DND-41 (cell line): ENCODE measurements at regions not wholly inside any gene's neighbourhood (a gene's known extent, or its start where the extent isn't known, plus 50 kb on each side); places are given as distances from the start of the nearest gene placed in this dataset.

Source experiments
- ATAC-seq: fragments of 200-7000 bp; cut with Tn5 transposase; 3 replicates; pipeline ENCODE4 v1.9.1; 2021; ENCODE audit warnings: low read depth; ENCODE audit not compliant: insufficient read depth
- DNase-seq: peaks from one replicate; pipeline ENCODE4 v3.0.0-alpha.2; 2020
- H2AFZ ChIP-seq: 2 replicates; pipeline ENCODE4 v1.6.0; 2012; ENCODE audit warnings: low read depth, low read length
- H3K27ac ChIP-seq: 2 replicates; pipeline ENCODE4 v1.5.1; 2012; ENCODE audit warnings: low read length, inconsistent platforms
- H3K27me3 ChIP-seq: fragments of 200-600 bp; sonication (generic); 2 replicates; pipeline ENCODE4 v1.6.0; 2012; ENCODE audit warnings: low read length, mild to moderate bottlenecking, inconsistent platforms; ENCODE audit not compliant: insufficient read depth, poor library complexity
- H3K36me3 ChIP-seq: 2 replicates; pipeline ENCODE4 v1.5.1; 2012; ENCODE audit warnings: low read length, inconsistent platforms; ENCODE audit not compliant: insufficient read depth
- H3K4me1 ChIP-seq: 2 replicates; pipeline ENCODE4 v1.5.1; 2012; ENCODE audit warnings: mild to moderate bottlenecking, low read length; ENCODE audit not compliant: insufficient read depth
- H3K4me2 ChIP-seq: 2 replicates; pipeline ENCODE4 v1.6.0; 2012; ENCODE audit warnings: mild to moderate bottlenecking, moderate library complexity, low read length, inconsistent platforms; ENCODE audit not compliant: insufficient read depth
- H3K4me3 ChIP-seq, 2 experiments: fragments of 200-600 bp in 1 of 2; shearing (Covaris generic) in 1 of 2; 2 replicates each; pipeline ENCODE4 v1.5.1; 2012 to 2016; ENCODE audit warnings: inconsistent platforms in 2 of 2, low read length in 2 of 2, mild to moderate bottlenecking in 2 of 2, low read depth in 1 of 2, moderate library complexity in 1 of 2
- H3K79me2 ChIP-seq: 2 replicates; pipeline ENCODE4 v1.6.0; 2012; ENCODE audit warnings: low read length, inconsistent platforms; ENCODE audit not compliant: insufficient read depth
- H3K9ac ChIP-seq: 2 replicates; pipeline ENCODE4 v1.6.0; 2012; ENCODE audit warnings: low read depth, mild to moderate bottlenecking, inconsistent platforms, low read length, moderate library complexity
- H3K9me3 ChIP-seq: 2 replicates; pipeline ENCODE4 v1.5.1; 2012; ENCODE audit warnings: low read length, moderate library complexity, mild to moderate bottlenecking, inconsistent platforms; ENCODE audit not compliant: insufficient read depth, severe bottlenecking
- H4K20me1 ChIP-seq: 2 replicates; pipeline ENCODE4 v1.6.0; 2012; ENCODE audit warnings: low read length; ENCODE audit not compliant: insufficient read depth
- EZH2 ChIP-seq: IDR thresholded peaks from 3 replicates; pipeline ENCODE4 v1.6.1; 2012; ENCODE audit warnings: borderline replicate concordance, low read depth, mild to moderate bottlenecking, moderate library complexity, low read length, inconsistent platforms; ENCODE audit not compliant: severe bottlenecking
- TF ChIP-seq, protein P1 (sequence below): IDR thresholded peaks from 2 replicates; pipeline ENCODE4 v1.5.1; 2012; ENCODE audit warnings: borderline replicate concordance, low read length, moderate library complexity, mild to moderate bottlenecking; ENCODE audit not compliant: poor library complexity, severe bottlenecking; ENCODE audit errors: extremely low read depth

DNA sequence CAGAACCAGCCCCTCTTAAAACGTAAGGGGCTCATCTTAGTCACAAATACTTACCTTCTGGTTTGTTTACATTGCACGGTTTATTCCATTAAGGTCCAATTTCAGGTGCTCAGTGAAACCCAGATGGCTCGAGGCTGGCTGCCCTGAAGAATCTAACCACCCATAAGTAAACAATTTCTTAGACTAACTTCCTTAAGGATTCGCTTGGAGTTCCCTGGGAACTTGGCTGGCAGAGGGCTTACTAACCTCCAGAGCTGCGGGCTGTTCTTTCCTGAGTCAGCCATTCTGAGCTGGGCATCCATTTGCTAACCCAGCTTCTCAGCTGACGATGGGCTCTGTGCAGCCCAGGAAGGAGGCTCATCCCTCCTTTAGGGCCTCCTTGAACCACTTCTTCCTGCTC, 262.1 kb downstream of the FGF9 start:
- Histone ChIP-seq H3K9ac (no peak overlapping the region), H3K4me1 (no peaks in the 10 kb centered on the region), H3K9me3 (no peaks in the 10 kb centered on the region), H3K79me2 (no peaks in the 10 kb centered on the region), H3K27ac (no peak overlapping the region), H3K4me2 (no peak overlapping the region), H3K4me3 (no peak overlapping the region), H3K27me3 (peaks cover 11% of the 10 kb centered on the region), H2AFZ (no peak overlapping the region), H3K36me3 (no peaks in the 10 kb centered on the region), H4K20me1 (no peaks in the 10 kb centered on the region)
- TF ChIP-seq, protein P1, sequence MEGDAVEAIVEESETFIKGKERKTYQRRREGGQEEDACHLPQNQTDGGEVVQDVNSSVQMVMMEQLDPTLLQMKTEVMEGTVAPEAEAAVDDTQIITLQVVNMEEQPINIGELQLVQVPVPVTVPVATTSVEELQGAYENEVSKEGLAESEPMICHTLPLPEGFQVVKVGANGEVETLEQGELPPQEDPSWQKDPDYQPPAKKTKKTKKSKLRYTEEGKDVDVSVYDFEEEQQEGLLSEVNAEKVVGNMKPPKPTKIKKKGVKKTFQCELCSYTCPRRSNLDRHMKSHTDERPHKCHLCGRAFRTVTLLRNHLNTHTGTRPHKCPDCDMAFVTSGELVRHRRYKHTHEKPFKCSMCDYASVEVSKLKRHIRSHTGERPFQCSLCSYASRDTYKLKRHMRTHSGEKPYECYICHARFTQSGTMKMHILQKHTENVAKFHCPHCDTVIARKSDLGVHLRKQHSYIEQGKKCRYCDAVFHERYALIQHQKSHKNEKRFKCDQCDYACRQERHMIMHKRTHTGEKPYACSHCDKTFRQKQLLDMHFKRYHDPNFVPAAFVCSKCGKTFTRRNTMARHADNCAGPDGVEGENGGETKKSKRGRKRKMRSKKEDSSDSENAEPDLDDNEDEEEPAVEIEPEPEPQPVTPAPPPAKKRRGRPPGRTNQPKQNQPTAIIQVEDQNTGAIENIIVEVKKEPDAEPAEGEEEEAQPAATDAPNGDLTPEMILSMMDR, result no peak
- no peak for TF ChIP-seq EZH2
- no peak for DNase-seq
- ATAC-seq, result no peak

DNA sequence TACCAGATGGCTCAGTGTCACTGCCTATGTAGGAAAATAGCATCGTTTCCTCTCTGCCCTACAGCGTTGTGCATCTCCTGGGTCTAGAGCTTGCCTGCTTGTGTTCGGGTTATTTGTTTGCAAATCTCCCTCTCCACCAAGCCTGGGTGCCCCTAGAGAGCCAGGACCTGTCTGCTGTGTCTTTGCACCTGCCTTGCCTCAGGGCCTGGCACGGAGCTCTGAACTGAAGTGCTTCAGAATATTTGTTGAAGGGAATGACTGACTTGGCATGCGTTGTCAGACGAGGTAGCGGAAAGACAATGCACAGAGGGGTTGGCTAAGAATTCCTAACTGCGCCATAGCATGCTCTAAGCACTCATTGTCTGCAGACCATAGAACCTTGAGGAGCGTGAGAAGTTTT, 263.4 kb downstream of the FGF9 start:
- no peak overlapping the region for H3K4me2 ChIP-seq
- no peaks in the 10 kb centered on the region for H3K36me3 ChIP-seq
- no peaks in the 10 kb centered on the region for H3K4me1 ChIP-seq
- TF ChIP-seq, protein P1, result no peak
- TF ChIP-seq EZH2, result no peak
- H3K9ac ChIP-seq, result no peak overlapping the region
- no peaks in the 10 kb centered on the region for H4K20me1 ChIP-seq
- H3K27me3 ChIP-seq, result peaks cover 11% of the 10 kb centered on the region
- H3K9me3 ChIP-seq, result no peaks in the 10 kb centered on the region
- no peak for ATAC-seq
- H3K27ac ChIP-seq, result no peak overlapping the region
- DNase-seq, result no peak
- H3K4me3 ChIP-seq, result no peak overlapping the region
- H2AFZ ChIP-seq, result no peak overlapping the region
- no peaks in the 10 kb centered on the region for H3K79me2 ChIP-seq

DNA sequence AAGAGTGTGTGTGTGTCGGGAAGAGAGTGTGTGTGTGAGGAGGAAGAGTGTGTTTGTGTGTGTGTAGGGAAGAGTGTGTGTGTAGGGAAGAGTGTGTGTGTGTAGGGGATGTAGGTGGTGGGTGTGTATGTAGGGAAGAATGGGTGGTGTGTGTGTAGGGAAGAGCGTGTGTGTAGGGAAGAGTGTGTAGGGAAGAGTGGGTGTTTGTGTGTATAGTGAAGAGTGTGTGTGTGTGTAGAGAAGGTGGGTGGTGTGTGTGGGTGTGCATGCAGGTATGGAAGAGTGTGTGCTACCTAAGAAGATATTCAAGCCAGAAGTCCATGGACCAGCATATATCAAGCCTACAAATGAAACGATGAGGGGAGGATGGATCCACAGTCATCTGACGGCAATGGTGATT, 265.8 kb downstream of the FGF9 start:
- ATAC-seq, result no peak
- no peak for DNase-seq
- Histone ChIP-seq H3K36me3 (no peaks in the 10 kb centered on the region), H3K4me3 (no peak overlapping the region), H3K9ac (no peak overlapping the region), H3K9me3 (no peaks in the 10 kb centered on the region), H3K4me1 (no peaks in the 10 kb centered on the region), H2AFZ (no peak overlapping the region), H3K27ac (no peak overlapping the region), H4K20me1 (no peaks in the 10 kb centered on the region), H3K4me2 (no peak overlapping the region), H3K79me2 (no peaks in the 10 kb centered on the region), H3K27me3 (peaks cover 5% of the 10 kb centered on the region)
- TF ChIP-seq EZH2, result no peak
- TF ChIP-seq, protein P1, result no peak

DNA sequence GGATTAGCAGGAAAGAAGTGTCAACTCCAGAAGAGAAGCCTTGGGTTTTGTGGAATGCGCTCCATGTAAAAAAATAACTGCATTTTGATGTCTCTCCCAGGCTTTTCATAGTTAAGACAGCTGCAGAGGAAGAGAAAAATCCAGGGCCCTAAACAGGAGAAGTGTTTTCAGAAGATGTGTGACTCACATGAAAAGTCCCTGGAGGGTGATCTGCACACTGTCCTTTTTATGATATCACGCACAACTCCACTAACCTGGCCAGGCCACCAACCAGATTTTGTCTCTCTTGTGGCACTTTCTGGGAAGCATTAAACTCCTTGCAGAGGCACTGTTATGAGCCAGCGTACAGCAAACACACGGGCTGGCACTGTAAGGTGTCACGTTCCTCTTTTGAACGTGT, 267.3 kb downstream of the FGF9 start:
- H3K4me3 ChIP-seq, result no peak overlapping the region
- TF ChIP-seq, protein P1, result no peak
- TF ChIP-seq EZH2, result no peak
- no peak overlapping the region for H3K27ac ChIP-seq
- DNase-seq, result no peak
- H3K9me3 ChIP-seq, result no peaks in the 10 kb centered on the region
- H3K4me2 ChIP-seq, result no peak overlapping the region
- no peaks in the 10 kb centered on the region for H3K4me1 ChIP-seq
- no peaks in the 10 kb centered on the region for H3K36me3 ChIP-seq
- no peak overlapping the region for H3K9ac ChIP-seq
- H3K79me2 ChIP-seq, result no peaks in the 10 kb centered on the region
- ATAC-seq, result no peak
- H2AFZ ChIP-seq, result no peak overlapping the region
- H3K27me3 ChIP-seq, result peaks cover 5% of the 10 kb centered on the region
- no peaks in the 10 kb centered on the region for H4K20me1 ChIP-seq
